ENCODE measurements at regions not wholly inside any gene's neighbourhood (a gene's known extent, or its start where the extent isn't known, plus 50 kb on each side); places are given as distances from the start of the nearest gene placed in this dataset.
"Not testable (repeated sequence)": the region's sequence is repeated elsewhere in the genome, so short reads cannot be mapped to it uniquely, and the experiment has no call there.

DNA sequence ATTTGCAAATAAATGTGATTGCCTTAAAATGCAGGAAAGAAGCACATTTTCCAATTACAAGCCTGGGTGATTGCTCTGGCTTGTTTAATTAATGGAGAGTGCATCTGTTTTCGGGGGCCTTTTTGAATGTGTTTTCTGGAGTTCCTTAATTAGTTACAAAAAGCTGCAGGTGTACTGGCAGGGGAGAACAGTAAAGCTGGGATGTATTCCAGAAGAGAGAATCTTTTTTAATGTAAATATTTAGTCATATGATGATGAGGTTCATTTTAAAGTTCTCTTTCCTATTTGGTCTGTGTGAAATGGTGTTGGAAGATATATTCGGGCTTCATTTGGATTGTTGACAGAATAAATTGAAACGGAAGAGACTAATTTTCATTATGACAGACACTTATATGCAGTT, 70.9 kb upstream of the N4BP1 start:
- Histone ChIP-seq H3K4me3 (ENCODE audit: low read length in 2 of 2) (no peak overlapping the region), H3K27me3 (ENCODE audit: control insufficient read depth in 1 of 2, insufficient read depth in 2 of 2, low read length in 2 of 2) (no peaks in the 10 kb centered on the region), H3K36me3 (ENCODE audit: control insufficient read depth in 2 of 2, insufficient read depth in 2 of 2, low read length in 2 of 2) (no peaks in the 10 kb centered on the region), H3K4me1 (ENCODE audit: control insufficient read depth, insufficient read depth, low read length) (no peaks in the 10 kb centered on the region), H3K27ac (ENCODE audit: low read length) (no peak overlapping the region), H3K9me3 (ENCODE audit: control insufficient read depth in 2 of 2, low read length in 2 of 2) (peaks cover 4% of the 10 kb centered on the region in 2 donors), H3K9ac (ENCODE audit: low read length in 2 of 2) (no peak overlapping the region)

DNA sequence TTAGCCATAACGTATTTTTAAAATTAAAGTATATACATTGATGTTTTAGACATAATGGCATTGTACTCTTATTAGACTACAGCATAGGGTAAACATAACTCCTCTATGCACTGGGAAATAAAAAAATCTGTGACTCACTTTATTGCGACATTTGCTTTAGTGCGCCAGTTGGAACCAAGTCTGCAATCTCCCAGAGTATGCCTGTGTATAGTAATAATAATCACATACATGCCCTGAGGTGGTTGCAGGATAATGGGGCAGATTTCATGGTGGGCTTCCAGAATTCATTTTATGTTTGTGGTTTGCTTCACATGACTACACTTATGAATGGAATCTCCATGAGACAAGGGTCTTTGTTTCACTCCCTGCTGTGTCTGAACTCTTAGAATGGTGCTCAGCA, 66.9 kb upstream of the N4BP1 start:
- Histone ChIP-seq H3K27ac (ENCODE audit: low read length) (no peak overlapping the region), H3K36me3 (ENCODE audit: control insufficient read depth in 2 of 2, insufficient read depth in 2 of 2, low read length in 2 of 2) (no peaks in the 10 kb centered on the region), H3K4me1 (ENCODE audit: control insufficient read depth, insufficient read depth, low read length) (no peaks in the 10 kb centered on the region), H3K9ac (ENCODE audit: low read length in 2 of 2) (no peak overlapping the region), H3K9me3 (ENCODE audit: control insufficient read depth in 2 of 2, low read length in 2 of 2) (peaks cover 4% of the 10 kb centered on the region in 2 donors), H3K27me3 (ENCODE audit: control insufficient read depth in 1 of 2, insufficient read depth in 2 of 2, low read length in 2 of 2) (no peaks in the 10 kb centered on the region), H3K4me3 (ENCODE audit: low read length in 2 of 2) (no peak overlapping the region)

DNA sequence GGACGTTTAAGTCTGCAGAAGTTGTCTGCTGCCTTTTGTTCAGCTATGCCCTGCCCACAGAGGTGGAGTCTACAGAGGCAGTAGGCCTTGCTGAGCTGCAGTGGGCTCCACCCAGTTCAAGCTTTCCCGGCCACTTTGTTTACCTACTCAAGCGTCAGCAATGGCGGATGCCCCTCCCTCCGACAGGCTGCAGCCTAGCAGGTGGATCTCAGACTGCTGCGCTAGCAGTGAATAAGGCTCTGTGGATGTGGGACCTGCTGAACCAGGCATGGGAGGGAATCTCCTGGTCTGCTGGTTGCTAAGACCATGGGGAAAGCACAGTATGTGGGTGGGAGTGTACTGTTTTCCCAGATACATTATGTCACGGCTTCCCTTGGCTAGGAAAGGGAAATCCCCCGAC, 58.2 kb upstream of the N4BP1 start:
- not testable (repeated sequence) for H3K4me1 ChIP-seq (ENCODE audit: control insufficient read depth, insufficient read depth, low read length); H3K9ac ChIP-seq (ENCODE audit: low read length in 2 of 2); H3K27me3 ChIP-seq (ENCODE audit: control insufficient read depth in 1 of 2, insufficient read depth in 2 of 2, low read length in 2 of 2); H3K27ac ChIP-seq (ENCODE audit: low read length); H3K4me3 ChIP-seq (ENCODE audit: low read length in 2 of 2); H3K9me3 ChIP-seq (ENCODE audit: control insufficient read depth in 2 of 2, low read length in 2 of 2); H3K36me3 ChIP-seq (ENCODE audit: control insufficient read depth in 2 of 2, insufficient read depth in 2 of 2, low read length in 2 of 2)

GRCh38 chr16:48659940-48660339, 50.0 kb upstream of the N4BP1 start:
- H3K36me3 ChIP-seq (ENCODE audit: control insufficient read depth in 2 of 2, insufficient read depth in 2 of 2, low read length in 2 of 2): no peaks in the 10 kb centered on the region
- no peak overlapping the region for H3K9ac ChIP-seq (ENCODE audit: low read length in 2 of 2)
- no peaks in the 10 kb centered on the region for H3K27me3 ChIP-seq (ENCODE audit: control insufficient read depth in 1 of 2, insufficient read depth in 2 of 2, low read length in 2 of 2)
- H3K4me3 ChIP-seq (ENCODE audit: low read length in 2 of 2): no peak overlapping the region
- H3K27ac ChIP-seq (ENCODE audit: low read length): no peak overlapping the region
- peaks cover 4 to 7% of the 10 kb centered on the region in 2 donors for H3K9me3 ChIP-seq (ENCODE audit: control insufficient read depth in 2 of 2, low read length in 2 of 2)
- H3K4me1 ChIP-seq (ENCODE audit: control insufficient read depth, insufficient read depth, low read length): no peaks in the 10 kb centered on the region

Data from stomach smooth muscle (tissue), 2 donors.